ENCODE measurements at regions not wholly inside any gene's neighbourhood (a gene's known extent, or its start where the extent isn't known, plus 50 kb on each side); places are given as distances from the start of the nearest gene placed in this dataset.

DNA sequence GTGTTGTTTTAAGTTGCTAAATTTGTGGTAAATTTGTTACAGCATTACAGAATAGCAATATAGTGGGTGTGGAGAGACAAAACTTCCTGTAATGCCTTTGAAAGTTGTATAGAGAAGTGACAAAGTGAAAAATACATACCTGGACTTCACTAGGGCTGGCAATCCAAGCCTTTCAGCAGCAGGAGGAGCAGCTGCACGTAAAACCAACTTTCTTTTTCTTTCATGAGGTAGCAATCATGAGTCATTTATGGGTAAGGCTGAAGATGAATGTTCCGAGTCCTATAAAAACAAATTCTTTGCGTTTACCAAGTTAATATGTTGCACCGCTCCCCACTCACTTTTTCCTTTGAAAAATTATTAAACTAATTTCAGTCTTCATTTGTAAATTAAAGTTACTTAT is 1138.2 kb downstream of the TAF11L14 start:
- TF ChIP-seq, protein P1, sequence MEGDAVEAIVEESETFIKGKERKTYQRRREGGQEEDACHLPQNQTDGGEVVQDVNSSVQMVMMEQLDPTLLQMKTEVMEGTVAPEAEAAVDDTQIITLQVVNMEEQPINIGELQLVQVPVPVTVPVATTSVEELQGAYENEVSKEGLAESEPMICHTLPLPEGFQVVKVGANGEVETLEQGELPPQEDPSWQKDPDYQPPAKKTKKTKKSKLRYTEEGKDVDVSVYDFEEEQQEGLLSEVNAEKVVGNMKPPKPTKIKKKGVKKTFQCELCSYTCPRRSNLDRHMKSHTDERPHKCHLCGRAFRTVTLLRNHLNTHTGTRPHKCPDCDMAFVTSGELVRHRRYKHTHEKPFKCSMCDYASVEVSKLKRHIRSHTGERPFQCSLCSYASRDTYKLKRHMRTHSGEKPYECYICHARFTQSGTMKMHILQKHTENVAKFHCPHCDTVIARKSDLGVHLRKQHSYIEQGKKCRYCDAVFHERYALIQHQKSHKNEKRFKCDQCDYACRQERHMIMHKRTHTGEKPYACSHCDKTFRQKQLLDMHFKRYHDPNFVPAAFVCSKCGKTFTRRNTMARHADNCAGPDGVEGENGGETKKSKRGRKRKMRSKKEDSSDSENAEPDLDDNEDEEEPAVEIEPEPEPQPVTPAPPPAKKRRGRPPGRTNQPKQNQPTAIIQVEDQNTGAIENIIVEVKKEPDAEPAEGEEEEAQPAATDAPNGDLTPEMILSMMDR (IDR thresholded peaks at IDR 0.05): no peak
- TF ChIP-seq POLR2A (IDR thresholded peaks at IDR 0.05): no peak

Data from uterus (tissue), 2 donors.